A172 (cell line): ENCODE measurements at regions not wholly inside any gene's neighbourhood (a gene's known extent, or its start where the extent isn't known, plus 50 kb on each side); places are given as distances from the start of the nearest gene placed in this dataset.

ENCODE experiments used
- DNase-seq: peaks from one replicate; pipeline ENCODE4 v3.0.0-alpha.2; 2015; ENCODE audit warnings: low spot score

- no peak for DNase-seq
Observed at GRCh38 chr12:13764748-13765147, 216.7 kb downstream of the GRIN2B start.

- no peak for DNase-seq
Observed at GRCh38 chr12:13749389-13749788, 232.0 kb downstream of the GRIN2B start.

- DNase-seq, result no peak
Observed at GRCh38 chr12:13745111-13745860, 236.1 kb downstream of the GRIN2B start.

GRCh38 chr12:13744561-13744960 lies 236.8 kb downstream of the GRIN2B start:
- no peak for DNase-seq

GRCh38 chr12:13740149-13740545 lies 241.3 kb downstream of the GRIN2B start:
- no peak for DNase-seq

GRCh38 chr12:13735734-13736133 lies 245.7 kb downstream of the GRIN2B start:
- DNase-seq, result no peak

- no peak for DNase-seq
Observed at GRCh38 chr12:13734584-13735152, 246.7 kb downstream of the GRIN2B start.

- no peak for DNase-seq
Observed at GRCh38 chr12:13727707-13728195, 253.7 kb downstream of the GRIN2B start.

- no peak for DNase-seq
Observed at GRCh38 chr12:13725049-13725448, 256.4 kb downstream of the GRIN2B start.

GRCh38 chr12:13724136-13724535 lies 257.3 kb downstream of the GRIN2B start:
- no peak for DNase-seq

GRCh38 chr12:13719986-13720385 lies 261.4 kb downstream of the GRIN2B start:
- no peak for DNase-seq

- DNase-seq, result no peak
Observed at GRCh38 chr12:13718271-13718670, 263.1 kb downstream of the GRIN2B start.

GRCh38 chr12:13716119-13716518 lies 265.3 kb downstream of the GRIN2B start:
- no peak for DNase-seq

GRCh38 chr12:13713556-13714410 lies 267.6 kb downstream of the GRIN2B start:
- DNase-seq, result no peak

- no peak for DNase-seq
Observed at GRCh38 chr12:13707829-13708228, 273.6 kb downstream of the GRIN2B start.

- DNase-seq, result no peak
Observed at GRCh38 chr12:13702381-13702780, 279.0 kb downstream of the GRIN2B start.

- DNase-seq, result no peak
Observed at GRCh38 chr12:13701502-13701901, 279.9 kb downstream of the GRIN2B start.

- DNase-seq, result no peak
Observed at GRCh38 chr12:13697973-13698372, 283.4 kb downstream of the GRIN2B start.

- no peak for DNase-seq
Observed at GRCh38 chr12:13695781-13696180, 285.6 kb downstream of the GRIN2B start.

- no peak for DNase-seq
Observed at GRCh38 chr12:13692332-13692731, 289.1 kb downstream of the GRIN2B start.

GRCh38 chr12:13691598-13691997 lies 289.8 kb downstream of the GRIN2B start:
- DNase-seq, result no peak

- DNase-seq, result no peak
Observed at GRCh38 chr12:13687633-13688032, 293.8 kb downstream of the GRIN2B start.

- no peak for DNase-seq
Observed at GRCh38 chr12:13686260-13686659, 295.1 kb downstream of the GRIN2B start.
